HG02642 (cell line): ENCODE measurements at regions not wholly inside any gene's neighbourhood (a gene's known extent, or its start where the extent isn't known, plus 50 kb on each side); places are given as distances from the start of the nearest gene placed in this dataset.
"Not testable (repeated sequence)": the region's sequence is repeated elsewhere in the genome, so short reads cannot be mapped to it uniquely, and the experiment has no call there.

ENCODE experiments used
- ATAC-seq: cut with Tn5 transposase; IDR thresholded peaks from one replicate; pipeline ENCODE4 v1.9.1; 2021; ENCODE audit warnings: mild to moderate bottlenecking; ENCODE audit not compliant: unreplicated experiment, poor library complexity

DNA sequence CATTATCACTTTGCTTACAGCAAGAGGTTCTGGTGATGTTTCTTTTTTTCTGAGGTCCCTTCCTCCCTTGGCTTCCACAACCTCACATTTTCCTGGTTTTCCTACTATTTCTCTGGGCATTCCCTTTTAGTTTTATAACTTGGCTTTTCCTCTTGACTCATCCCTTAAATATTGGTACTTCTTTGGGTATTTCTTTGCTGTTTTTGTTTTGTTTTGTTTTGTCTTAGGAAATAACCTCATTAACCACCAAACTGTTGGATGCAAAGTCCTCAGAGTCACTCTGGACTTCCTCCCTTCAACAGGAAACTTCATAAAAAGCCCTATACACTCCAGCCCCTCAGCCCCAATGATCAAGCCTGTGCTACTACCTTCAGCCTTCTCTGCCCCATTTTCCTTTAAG, 211.1 kb downstream of the DUSP10 start:
- ATAC-seq: no peak

DNA sequence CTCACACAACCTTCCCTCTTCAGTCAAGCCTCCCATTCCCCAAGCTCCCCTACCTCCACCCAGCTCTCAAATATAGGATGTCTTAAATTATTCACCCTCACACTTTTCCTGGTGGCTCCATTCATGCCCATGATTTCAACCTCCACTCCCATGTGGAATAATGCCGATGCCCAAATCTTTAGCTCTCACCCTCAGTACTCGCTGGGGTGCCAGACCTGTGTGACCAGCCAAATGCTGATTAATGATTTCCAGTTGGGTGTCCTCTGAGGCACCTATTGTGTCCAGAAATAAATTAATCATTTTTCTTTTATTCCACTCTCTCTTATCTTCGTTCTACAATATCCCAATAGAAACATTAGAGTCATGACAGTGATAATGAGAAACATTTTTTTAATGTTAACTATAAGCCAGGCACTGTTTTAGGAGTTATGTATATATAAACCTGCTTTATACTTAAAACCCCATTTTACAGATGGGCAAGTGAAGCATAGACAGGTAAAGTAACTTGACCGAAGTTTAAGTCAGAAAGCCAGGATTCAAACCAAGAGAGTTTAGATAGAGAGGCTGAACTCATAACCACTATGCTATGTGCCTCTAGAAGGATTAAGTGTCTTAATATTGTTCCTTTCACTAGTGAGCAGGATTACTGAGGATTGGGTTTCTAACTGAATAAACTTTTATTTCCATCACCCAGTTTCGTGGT, 209.7 kb downstream of the DUSP10 start:
- no peak for ATAC-seq

DNA sequence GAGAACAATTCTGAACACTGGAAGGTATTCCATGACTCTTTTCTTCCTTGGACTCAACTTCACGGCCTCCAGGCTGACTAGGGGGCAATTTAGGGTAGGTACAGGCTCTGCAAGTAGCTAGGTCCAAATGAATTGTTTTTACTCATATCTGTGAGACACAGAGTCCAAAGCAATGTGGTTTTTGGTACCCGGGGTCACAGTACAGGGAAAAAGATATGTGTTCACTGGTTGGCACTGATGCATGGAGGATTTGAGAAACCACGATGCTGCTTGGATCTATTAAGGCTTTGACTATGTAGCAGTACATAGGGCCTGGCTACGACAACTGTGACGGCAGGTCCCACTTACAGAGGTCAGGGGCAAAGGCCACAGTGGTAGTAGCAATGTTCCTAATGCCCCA, 200.6 kb downstream of the DUSP10 start:
- no peak for ATAC-seq

DNA sequence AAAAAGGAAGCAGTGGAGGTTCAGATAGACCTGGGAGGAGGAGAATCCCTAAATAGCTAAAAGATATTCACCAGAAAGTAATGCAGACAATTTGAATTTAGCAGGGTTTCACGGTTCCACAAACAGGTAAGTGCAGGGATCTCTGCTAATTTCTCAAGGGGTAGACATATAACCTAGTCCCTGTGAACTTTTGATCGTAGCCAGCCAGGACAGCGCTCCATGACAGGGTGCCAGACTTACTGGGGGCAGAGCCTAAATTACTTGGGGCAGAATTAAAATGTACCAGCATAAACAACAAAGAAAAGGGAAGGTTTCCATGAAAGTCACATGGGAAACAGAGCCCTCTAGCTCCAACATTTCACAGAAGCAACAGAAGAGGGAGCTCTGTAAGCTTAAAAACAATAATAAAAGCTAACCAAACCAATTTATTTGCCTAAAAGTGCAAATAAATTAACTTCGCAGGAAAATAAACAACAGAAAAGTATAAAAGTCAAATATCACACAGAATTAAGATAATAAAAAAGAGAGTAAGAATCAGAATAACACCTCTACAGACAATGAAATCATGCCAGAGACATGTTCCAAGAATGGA, 198.3 kb downstream of the DUSP10 start:
- ATAC-seq: no peak

DNA sequence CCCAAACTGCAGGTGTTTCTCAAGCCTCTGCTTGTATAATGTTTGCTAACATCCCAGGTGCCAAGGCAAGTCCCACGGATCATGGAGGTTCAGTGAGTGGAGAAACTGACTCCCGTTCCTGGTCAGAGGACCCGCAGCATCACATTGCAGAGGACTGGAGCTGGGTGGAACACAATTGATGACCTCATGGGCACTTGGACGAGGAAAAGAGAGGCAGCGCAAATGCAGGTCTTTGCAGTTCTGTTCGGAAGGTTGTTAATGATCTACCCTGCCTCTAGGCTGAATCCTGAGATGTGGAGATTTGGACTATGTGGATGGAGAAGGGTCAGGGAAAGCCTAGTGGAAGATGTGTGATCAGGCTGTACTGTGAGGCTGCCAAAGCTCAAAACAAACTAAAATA, 192.9 kb downstream of the DUSP10 start:
- no peak for ATAC-seq

DNA sequence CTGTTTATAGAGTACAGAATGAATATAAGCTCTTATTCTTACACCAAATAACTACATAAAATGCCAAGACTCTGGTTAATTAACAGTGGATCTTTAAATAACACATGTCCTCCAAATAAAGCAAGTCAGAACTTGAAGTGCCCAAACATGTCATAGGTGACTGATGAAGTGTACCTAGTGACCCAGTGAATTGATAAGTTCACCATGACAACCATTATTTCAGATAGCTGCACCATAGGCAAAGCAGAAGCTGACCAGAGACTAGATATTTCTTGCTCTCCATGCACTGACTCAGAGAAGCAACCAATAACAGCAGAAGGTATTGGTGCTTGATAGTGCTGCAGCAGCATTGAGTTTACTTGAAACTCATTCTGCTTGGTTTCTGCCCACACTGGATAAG, 192.1 kb downstream of the DUSP10 start:
- ATAC-seq: no peak

DNA sequence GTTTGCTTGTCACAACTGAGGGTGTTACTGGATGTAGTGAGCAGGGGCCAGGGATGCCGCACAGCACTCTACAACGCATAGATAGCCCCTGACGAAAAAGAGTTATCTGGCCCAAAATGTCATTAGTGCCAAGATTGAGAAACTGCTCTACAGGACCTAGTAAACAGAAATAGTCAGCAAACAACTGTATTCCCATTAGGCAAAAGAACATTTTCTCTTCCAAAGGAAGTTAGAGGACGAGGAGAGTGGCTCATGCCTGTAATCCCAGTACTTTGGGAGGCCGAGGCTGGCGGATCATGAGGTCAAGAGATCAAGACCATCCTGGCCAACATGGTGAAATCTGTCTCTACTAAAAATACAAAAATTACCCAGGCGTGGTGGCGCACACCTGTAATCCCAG, 189.1 kb downstream of the DUSP10 start:
- ATAC-seq: not testable (repeated sequence)

DNA sequence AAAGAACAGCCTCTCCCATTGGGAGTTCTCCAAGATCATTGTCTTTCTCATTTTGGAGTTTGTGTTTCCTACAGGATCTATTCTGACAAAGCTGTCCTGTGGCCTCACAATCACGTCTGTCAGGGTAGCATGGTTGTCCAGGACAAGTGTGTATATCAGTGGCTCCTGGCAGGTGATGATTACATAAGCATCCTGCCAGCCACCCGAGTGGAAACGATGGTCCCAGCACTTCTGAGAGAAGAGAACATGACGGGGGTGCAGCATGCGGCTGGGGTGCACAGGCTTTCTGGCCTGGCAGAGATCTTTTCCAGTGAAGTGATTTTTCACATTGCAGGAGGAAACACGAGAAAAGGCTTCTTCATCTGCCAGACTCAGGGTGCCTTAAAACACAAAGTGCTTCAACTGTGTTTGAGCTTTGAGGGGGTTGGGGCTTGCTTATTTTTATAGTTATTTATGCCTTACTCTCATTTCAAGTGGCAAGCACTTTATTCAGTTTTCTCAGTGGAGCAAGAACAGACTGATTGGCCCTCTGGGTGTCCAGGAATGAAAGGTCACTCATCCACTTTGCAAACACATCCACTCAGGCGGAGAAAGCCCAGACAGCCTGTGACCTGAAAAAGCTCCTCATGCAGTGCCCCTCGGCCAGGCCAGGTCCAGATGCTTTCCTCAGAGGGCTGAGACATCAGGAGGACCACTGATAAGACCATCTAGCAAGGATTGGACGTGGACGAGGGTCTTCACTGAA, 186.0 kb downstream of the DUSP10 start:
- ATAC-seq: no peak

DNA sequence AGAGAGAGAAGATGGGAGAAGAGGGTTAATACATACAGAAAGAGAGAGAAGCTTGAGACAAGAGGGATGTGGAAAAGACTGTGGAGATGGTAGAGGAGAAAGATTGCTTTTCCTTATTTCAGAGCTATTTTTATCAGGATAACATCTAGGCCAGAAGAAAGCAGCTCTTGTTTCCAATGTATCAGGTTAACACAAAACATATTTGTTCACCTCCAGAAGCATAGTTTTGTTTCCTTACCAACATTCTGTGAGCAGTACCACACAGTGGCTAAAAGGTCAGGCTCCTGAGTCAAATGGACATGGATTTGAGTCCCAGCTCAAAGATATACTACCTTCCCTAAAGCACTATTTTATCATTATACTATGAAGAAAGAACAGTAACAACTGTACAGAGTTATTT, 185.5 kb downstream of the DUSP10 start:
- ATAC-seq: no peak

DNA sequence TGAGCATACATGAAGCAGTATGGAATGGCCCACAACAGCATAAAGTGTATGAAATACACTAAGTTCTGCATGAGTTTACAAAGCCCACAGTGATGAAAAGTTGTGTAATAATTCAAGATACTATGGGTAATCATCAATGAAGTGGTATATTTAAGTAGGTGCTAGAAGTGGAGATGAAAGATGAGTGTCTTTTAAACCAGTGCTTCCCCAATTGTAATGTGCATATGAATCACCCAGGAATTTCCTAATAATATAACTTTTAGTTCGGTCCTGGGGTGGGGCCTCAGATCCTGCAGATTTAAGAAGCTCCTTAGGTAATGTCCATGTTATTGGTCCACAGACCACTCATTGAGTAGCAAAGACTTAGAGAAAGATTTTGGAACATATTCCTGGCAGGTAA, 184.9 kb downstream of the DUSP10 start:
- ATAC-seq: no peak

DNA sequence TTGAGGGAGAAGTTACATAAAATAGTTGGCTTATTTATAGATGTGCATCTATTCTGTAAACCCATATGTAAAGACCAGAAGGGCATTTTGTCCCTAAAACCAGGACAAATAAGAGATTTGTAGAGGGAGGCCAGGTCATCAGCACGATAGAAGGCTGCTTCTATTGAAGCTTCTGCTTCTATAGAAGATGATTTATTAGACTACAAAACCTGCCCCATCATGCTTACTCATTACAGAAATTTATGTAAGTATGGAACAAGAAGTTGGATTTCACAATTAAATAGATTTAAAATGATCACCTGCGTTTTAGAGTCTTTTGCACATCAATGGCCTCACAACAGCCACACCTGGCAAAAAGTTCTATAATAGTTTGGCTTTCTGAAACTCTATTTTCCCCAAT, 183.5 kb downstream of the DUSP10 start:
- no peak for ATAC-seq

DNA sequence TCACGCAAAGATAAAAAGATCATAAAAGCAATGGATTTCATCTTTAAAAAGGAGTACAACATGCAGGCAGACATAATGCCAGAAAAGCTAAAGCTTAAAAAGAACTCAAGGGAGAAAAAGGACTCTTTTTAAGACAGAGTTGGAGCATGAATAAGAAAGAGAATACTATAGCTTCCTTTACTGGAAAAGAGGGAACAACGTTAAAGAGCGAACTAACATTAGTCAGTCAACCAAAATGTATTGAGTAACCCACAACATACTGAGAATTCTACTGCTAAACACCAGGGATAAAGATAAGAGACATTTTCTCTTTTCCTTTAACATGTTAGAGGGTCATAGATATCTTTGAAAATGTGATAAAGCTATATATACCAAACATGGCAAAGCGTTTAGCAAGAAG, 182.0 kb downstream of the DUSP10 start:
- ATAC-seq: no peak

DNA sequence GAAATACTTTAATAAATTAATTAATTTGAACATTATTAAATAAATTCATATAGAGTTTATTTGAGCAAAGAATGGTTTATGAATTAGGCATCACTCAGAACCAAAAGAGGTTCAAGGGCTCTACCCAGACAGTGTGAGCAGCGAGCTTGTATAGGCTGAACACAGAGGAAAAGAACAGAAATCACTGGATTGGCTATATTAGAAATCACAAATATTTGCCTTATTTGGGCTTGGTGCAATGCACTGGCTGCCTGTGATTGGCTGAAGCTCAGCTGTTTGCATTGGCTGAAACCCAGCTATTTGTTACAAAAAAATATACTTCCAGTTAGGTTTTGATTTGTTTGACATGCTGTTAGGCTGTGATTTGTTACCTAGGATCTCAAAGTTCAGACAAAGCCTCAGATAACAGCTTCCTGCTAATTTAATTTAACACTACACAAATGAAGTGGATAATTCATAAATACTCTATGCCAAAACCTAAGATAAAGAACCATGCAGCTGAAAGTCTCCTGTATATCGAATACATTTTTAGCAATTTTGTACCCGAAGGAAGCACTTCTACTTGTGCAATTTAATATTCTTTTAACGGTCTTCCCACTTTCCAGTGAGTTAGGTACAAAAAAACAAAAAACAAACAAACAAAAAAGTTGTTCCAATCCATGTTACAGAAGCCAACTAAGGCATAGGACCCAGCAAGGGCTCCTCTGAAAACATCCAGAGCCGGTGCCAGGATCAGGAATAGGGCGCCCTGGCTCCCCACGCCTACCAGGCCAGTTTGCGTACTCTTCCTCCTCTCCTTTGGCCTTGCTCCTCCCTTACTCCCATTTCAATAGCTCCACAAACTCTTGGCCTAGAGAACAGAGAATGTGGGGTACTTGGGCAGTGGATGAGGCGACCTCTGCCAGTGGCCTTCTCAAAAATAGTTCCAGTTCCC, 179.1 kb downstream of the DUSP10 start:
- ATAC-seq: no peak

DNA sequence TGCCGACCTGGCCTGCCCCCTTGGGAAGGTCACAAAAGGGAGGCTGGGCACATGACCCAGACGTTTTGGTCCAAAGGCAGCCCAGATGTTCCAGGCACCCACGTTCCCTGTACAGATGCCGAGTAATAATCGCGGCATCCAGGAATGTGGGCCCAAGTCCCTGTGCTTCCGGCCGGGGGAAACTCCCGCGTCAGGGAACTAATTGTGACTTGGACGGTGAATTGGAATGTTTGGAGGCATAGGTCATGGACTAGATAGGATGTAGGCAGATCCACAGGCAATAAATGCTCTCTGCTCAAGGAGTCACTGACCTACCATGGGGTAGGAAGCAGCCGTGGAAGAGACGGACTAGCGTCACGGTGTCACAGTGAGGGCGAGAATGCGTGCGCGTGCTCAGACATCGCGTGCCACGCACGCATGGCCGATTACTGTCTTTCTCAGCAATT, 178.4 kb downstream of the DUSP10 start:
- no peak for ATAC-seq

DNA sequence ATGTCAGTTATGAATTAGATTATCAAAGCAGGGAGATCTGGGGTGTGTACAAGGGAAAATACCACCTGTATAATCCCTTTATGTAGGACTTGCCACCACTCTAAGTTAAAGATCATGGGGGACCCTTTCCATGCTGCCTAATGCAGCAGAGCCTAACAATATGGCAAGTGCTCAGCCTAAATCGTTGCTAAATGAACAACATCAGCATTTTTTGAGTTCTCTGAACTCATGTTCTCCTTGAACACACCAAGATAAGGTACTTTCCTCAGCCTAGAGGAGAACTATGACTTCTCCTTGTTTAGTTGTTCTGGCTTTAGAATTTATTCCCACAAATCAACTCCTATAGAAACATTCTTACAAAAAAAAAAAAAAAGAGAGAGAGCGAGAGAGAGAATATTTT, 177.0 kb downstream of the DUSP10 start:
- ATAC-seq: no peak

DNA sequence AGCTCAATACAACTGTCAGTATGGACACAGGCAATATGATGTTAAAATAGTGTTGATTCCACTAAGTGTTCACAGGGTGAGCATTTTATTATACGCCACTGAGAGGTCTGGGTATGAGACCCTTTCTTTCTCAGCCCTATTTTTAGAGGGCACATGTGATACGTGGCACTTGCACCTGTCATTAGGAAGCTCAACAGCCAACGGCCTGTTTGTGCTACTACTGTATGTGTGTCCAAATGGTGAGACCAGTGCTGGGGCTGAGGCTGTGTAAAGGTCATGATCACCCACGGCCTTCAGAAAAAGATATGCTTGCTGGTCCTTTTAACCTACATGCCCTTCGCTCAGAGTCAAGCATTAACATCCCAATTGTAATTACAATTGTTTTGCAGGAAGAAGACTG, 176.2 kb downstream of the DUSP10 start:
- ATAC-seq: no peak

DNA sequence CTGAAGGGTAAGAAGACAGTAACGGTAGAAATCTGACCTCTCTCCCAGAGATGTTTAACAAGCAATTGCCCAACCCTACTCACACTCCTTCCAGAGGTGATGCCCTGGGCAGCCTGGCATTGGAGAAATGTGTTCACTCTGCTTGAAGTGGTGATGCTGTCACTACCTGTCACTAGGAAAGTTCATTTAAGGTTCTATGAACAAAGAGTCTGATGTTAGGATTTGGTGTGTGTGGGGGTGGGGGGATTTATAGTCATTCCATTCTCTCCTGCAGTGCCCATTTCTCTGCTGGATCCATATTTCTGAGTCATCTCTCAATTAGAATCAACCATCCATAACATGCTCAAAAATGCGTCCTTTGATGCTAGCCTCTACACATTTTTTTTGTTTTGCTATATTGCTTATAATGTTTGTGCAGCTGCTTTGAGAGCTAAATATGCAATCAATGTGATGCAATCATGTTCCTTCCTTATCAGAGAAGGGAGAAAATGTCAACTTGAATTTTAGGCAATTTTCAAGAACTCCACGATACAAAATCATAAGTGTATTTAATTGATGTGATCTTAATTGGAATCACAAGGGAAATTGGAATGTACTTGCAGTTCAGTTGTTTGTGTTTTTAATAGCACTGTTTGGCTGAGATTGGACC, 173.9 kb downstream of the DUSP10 start:
- ATAC-seq: no peak

DNA sequence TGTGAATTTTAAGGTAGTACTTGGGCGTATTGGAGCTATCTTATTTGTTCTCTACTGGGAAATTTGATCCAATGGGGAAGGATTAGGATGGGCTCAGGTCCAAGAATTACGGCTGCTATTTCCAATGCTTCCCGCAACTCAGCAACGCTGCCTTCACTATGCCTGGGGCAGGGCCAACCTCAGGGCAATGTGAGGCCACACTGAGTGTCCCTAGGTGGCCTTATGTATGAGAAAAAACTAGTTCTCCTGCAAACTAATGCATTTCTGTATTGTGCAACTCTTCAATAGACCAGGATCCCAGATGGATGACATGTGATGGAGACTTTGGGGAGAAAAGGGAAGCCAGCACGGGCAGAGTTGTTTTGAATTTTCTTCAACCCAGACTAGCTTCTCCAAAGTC, 168.1 kb downstream of the DUSP10 start:
- no peak for ATAC-seq

DNA sequence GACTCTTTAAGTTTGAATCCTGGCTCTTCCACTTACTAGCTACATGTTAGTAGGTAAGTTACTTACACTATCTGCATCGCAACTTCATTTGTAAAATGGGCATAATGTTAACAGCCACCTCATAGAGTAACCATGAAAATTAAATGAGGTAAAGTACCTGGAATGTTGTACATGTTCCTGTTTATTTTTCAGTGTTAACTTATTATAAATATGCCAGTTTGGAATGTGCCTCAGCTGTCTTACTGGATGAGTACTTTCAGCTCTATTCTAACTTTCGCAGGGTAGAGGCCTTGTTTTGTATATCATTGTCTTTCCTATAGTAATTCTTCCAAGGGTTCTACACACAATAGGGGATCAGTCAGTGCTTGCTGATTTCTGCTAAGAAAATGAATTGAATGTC, 167.4 kb downstream of the DUSP10 start:
- no peak for ATAC-seq

DNA sequence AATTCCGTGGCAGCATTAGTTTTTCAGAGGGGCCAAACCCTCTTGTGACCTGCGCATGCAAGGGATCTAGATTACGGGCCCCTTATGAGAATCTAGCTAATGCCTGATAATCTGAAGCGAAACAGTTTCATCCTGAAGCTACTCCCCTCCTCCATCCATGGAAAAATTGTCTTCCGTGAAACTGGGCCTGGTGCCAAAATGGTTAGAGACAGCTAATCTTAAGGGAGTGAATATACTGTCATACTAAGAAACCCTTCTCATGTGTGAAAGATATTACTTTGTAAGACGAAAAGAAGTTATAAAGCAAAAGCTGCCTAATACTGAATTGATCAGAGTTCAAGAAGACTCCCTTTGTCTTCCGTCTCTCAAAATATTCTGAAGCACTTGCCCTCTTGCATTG, 166.3 kb downstream of the DUSP10 start:
- no peak for ATAC-seq
